C4-2B (cell line): ENCODE measurements at regions not wholly inside any gene's neighbourhood (a gene's known extent, or its start where the extent isn't known, plus 50 kb on each side); places are given as distances from the start of the nearest gene placed in this dataset.

Source experiments
- CTCF ChIP-seq: fragments of 450-650 bp; conservative IDR thresholded peaks from 2 replicates; pipeline ENCODE4 v1.5.1; 2017; ENCODE audit warnings: mild to moderate bottlenecking
- ZFX ChIP-seq: fragments of 450-650 bp; IDR thresholded peaks from 2 replicates; pipeline ENCODE4 v1.6.1; 2017

- TF ChIP-seq CTCF: no peak
- TF ChIP-seq ZFX: no peak
These were observed 171.9 kb upstream of the FN1 start for GRCh38 chr2:215607766-215608165.
